ENCODE measurements at regions not wholly inside any gene's neighbourhood (a gene's known extent, or its start where the extent isn't known, plus 50 kb on each side); places are given as distances from the start of the nearest gene placed in this dataset.

DNA sequence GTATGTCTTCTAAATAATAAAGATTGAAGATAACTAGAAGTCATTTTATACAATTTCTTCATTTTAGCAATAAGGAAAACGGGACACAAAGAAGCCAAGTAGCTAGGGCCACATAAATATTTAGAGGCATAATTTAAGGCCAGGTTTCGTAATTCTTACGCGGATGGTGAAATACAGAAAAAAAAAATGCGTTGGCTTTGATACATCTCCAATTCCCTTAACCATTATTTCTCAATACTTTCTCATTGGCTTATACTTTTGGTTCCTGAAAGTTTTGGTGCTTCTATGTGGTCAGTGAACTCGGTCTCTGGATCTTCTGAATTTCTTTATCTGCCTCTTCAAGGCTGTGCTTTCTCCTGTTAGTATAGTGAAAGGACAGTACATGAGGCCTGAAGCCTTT lies 888.1 kb downstream of the KCNJ2 start:
- no peak overlapping the region for H3K27ac ChIP-seq (ENCODE audit: low read depth, low read length)
- no peaks in the 10 kb centered on the region for H3K27me3 ChIP-seq (ENCODE audit: control insufficient read depth, insufficient read depth, low read length)
- no peak overlapping the region for H3K9ac ChIP-seq (ENCODE audit: low read length)
- no peak overlapping the region for H3K4me3 ChIP-seq (ENCODE audit: low read length)
- no peaks in the 10 kb centered on the region for H3K36me3 ChIP-seq (ENCODE audit: control insufficient read depth, insufficient read depth, low read length)
- H3K4me1 ChIP-seq (ENCODE audit: control insufficient read depth, insufficient read depth, low read length), result no peaks in the 10 kb centered on the region

DNA sequence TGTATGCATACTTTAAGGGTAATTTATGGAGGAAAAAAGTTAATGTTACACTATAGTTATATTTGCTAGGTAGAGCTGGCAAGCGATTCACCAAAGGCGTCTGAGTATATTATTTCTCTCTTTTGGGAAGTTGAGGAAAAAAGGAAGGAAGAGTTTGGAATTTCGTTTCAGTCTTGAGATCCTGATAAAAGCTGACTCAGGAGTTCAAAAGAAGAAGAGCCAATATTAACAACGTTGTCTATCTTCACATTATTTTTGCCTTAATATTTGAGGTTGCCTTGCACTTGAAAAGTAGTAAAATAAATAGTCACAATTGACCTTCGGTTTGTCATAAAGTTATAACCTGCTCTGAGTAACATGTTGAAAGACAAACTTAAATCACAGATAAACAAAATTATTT lies 888.6 kb downstream of the KCNJ2 start:
- no peak overlapping the region for H3K9ac ChIP-seq (ENCODE audit: low read length)

DNA sequence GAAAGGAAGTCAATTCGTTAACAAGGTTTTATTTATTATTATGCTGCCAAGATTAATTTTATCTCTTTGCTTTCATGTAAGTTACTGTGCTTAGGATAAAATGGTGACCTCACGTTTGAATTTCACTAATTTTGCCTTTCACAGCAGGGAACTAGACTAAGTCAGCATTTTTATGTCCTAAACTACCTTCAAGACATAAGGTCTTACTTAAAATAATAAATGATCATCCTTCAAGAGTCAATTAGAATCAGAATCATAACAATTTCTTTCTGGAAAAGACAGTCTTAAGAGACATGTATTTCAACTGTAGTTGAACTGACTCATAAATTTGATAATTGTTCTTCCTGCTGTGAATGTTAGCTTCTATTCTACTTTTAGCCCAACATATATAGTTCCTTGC lies 893.8 kb downstream of the KCNJ2 start:
- H3K27ac ChIP-seq (ENCODE audit: low read depth, low read length), result no peak overlapping the region
- no peaks in the 10 kb centered on the region for H3K27me3 ChIP-seq (ENCODE audit: control insufficient read depth, insufficient read depth, low read length)
- H3K4me1 ChIP-seq (ENCODE audit: control insufficient read depth, insufficient read depth, low read length), result no peaks in the 10 kb centered on the region
- H3K9ac ChIP-seq (ENCODE audit: low read length), result no peak overlapping the region
- no peaks in the 10 kb centered on the region for H3K36me3 ChIP-seq (ENCODE audit: control insufficient read depth, insufficient read depth, low read length)
- H3K4me3 ChIP-seq (ENCODE audit: low read length), result no peak overlapping the region

More for the DNA sequence above, 888.6 kb downstream of the KCNJ2 start:
- Histone ChIP-seq H3K4me1 (ENCODE audit: control insufficient read depth, insufficient read depth, low read length) (no peaks in the 10 kb centered on the region), H3K36me3 (ENCODE audit: control insufficient read depth, insufficient read depth, low read length) (no peaks in the 10 kb centered on the region), H3K4me3 (ENCODE audit: low read length) (no peak overlapping the region), H3K27me3 (ENCODE audit: control insufficient read depth, insufficient read depth, low read length) (no peaks in the 10 kb centered on the region), H3K27ac (ENCODE audit: low read depth, low read length) (no peak overlapping the region)

DNA sequence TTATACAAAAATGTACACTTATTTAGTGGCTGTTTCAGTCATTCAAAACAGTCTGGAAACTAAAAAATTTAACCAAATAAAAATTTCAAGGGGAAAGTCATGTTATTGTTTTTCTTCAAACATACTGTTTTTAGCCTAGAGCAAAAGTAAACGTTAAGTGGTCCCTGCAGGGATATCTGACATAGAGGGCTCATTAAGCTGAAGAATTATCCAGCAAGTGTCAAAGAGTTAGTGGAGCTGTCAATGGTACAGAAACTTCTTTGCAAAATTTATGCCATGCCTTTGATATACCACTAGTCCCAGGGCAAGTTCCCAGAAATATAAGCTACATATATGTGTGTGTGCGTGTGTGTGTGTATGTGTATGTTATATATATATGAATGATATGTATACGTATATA lies 894.2 kb downstream of the KCNJ2 start:
- Histone ChIP-seq H3K4me3 (ENCODE audit: low read length) (no peak overlapping the region), H3K27me3 (ENCODE audit: control insufficient read depth, insufficient read depth, low read length) (no peaks in the 10 kb centered on the region), H3K4me1 (ENCODE audit: control insufficient read depth, insufficient read depth, low read length) (no peaks in the 10 kb centered on the region), H3K9ac (ENCODE audit: low read length) (no peak overlapping the region), H3K36me3 (ENCODE audit: control insufficient read depth, insufficient read depth, low read length) (no peaks in the 10 kb centered on the region), H3K27ac (ENCODE audit: low read depth, low read length) (no peak overlapping the region)

DNA sequence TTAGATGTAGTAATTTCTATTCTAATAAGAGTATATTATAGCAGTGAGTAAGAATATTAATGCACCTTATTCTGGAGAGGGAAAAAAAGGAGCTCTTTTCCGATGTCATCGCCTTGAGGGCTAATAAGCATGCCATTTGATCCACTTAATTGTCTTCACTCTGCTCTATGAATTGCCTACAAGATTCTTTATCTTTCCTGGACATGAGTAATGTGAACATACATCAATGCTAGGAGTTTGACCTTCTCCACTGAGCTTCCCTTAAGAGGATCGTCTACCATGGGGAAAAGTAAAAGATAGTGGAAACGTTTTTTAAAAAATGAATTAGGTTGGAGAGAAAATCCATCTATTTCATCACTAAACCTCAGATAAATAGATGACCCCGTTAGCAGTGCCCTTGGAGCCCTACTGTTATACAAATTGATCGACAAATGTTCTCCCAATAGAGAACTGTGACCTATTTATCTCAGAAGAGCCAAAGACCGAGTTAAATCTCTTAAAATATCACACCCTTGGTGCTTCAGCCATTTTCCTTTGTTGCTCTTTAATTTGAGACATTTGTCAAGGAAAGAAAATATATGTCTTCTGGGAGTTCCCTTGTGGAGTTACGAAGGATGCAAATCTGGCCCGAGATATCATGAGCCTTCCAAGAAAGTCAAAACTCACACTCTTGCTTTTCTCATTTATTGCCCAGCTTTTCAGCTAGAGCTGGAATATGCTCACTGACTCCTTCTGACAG lies 898.5 kb downstream of the KCNJ2 start:
- Histone ChIP-seq H3K9ac (ENCODE audit: low read length) (no peak overlapping the region), H3K4me1 (ENCODE audit: control insufficient read depth, insufficient read depth, low read length) (no peaks in the 10 kb centered on the region), H3K4me3 (ENCODE audit: low read length) (no peak overlapping the region), H3K36me3 (ENCODE audit: control insufficient read depth, insufficient read depth, low read length) (no peaks in the 10 kb centered on the region), H3K27ac (ENCODE audit: low read depth, low read length) (no peak overlapping the region), H3K27me3 (ENCODE audit: control insufficient read depth, insufficient read depth, low read length) (no peaks in the 10 kb centered on the region)

DNA sequence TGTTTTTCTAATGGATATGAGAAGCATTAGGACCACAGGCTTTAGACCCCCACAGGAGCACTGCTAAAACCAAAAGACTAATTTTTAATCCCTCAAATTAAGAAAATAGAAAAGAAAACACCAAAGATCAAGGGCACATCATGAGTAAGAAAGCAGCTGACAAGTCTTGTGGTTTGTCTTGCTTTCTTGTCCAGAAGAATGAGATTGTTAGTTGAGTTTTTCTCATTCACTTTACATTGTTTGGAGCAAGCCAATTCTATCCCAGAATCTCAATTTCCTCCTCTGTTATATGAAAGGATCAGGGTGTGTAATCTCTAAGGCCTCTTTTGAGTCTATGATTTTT lies 899.0 kb downstream of the KCNJ2 start:
- no peaks in the 10 kb centered on the region for H3K4me1 ChIP-seq (ENCODE audit: control insufficient read depth, insufficient read depth, low read length)
- H3K4me3 ChIP-seq (ENCODE audit: low read length), result no peak overlapping the region
- H3K27me3 ChIP-seq (ENCODE audit: control insufficient read depth, insufficient read depth, low read length), result no peaks in the 10 kb centered on the region
- no peak overlapping the region for H3K27ac ChIP-seq (ENCODE audit: low read depth, low read length)
- no peaks in the 10 kb centered on the region for H3K36me3 ChIP-seq (ENCODE audit: control insufficient read depth, insufficient read depth, low read length)
- no peak overlapping the region for H3K9ac ChIP-seq (ENCODE audit: low read length)

DNA sequence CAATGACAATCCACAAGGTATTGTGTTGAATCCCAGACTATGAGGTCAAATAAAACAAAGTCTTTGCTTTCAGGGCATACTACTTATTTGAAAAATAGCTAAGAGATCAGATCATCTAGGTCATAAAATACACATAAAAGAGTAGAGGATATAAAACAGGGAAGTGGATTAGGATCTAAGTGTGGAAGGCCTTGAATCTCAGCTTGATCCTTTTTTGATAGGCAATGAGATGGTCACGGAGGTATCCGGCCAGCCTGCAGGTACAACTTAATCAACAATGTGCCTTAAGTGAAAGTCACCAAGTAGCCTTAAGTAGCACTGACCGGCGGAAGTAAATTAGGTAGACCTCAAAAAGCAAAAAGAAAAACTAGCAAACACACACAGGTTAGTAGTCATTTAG lies 901.7 kb downstream of the KCNJ2 start:
- Histone ChIP-seq H3K4me1 (ENCODE audit: control insufficient read depth, insufficient read depth, low read length) (no peaks in the 10 kb centered on the region), H3K9ac (ENCODE audit: low read length) (no peak overlapping the region), H3K27me3 (ENCODE audit: control insufficient read depth, insufficient read depth, low read length) (no peaks in the 10 kb centered on the region), H3K36me3 (ENCODE audit: control insufficient read depth, insufficient read depth, low read length) (no peaks in the 10 kb centered on the region), H3K4me3 (ENCODE audit: low read length) (no peak overlapping the region), H3K27ac (ENCODE audit: low read depth, low read length) (no peak overlapping the region)

DNA sequence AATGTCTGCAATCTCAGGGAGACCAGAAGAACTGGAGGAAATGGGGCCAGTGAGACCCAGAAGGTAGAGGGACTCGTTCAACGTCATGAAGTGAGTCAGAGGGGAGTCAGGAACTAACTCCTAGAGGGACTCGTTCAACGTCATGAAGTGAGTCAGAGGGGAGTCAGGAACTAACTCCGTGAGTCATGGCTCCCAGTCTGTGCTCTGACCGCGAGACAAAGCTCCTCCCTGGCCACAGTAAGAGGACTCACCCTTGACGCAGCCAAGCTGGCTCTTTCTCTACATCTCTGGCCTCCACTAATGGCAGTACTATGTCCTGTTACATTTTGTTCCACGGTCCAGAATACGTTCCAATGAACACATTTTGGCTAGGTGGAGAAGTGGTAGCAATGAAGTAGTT lies 902.5 kb downstream of the KCNJ2 start:
- no peak overlapping the region for H3K27ac ChIP-seq (ENCODE audit: low read depth, low read length)
- H3K27me3 ChIP-seq (ENCODE audit: control insufficient read depth, insufficient read depth, low read length), result no peaks in the 10 kb centered on the region
- no peak overlapping the region for H3K9ac ChIP-seq (ENCODE audit: low read length)
- no peaks in the 10 kb centered on the region for H3K36me3 ChIP-seq (ENCODE audit: control insufficient read depth, insufficient read depth, low read length)
- no peak overlapping the region for H3K4me3 ChIP-seq (ENCODE audit: low read length)
- H3K4me1 ChIP-seq (ENCODE audit: control insufficient read depth, insufficient read depth, low read length), result no peaks in the 10 kb centered on the region

DNA sequence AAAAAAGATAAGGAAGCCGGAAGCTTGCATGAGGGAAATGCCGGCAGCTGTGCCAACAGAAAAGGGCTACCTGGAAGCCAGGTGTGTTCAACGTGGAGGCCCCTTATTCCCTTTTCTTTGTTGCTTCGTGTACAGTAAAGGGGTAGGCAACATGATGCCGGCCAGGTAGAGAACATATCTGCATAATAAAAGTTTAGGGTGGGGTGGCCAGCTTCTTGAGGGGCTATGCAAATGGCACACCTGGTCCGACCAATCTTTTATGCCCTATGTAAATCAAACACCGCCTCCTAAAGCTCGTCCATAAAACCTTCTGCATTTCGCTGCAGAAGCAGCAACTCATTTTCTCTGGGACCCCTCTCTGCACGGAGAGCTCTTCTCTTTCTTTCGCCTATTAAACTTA lies 911.6 kb downstream of the KCNJ2 start:
- H3K9ac ChIP-seq (ENCODE audit: low read length), result no peak overlapping the region
- H3K4me1 ChIP-seq (ENCODE audit: control insufficient read depth, insufficient read depth, low read length), result no peaks in the 10 kb centered on the region
- H3K4me3 ChIP-seq (ENCODE audit: low read length), result no peak overlapping the region
- no peaks in the 10 kb centered on the region for H3K27me3 ChIP-seq (ENCODE audit: control insufficient read depth, insufficient read depth, low read length)
- H3K36me3 ChIP-seq (ENCODE audit: control insufficient read depth, insufficient read depth, low read length), result no peaks in the 10 kb centered on the region
- no peak overlapping the region for H3K27ac ChIP-seq (ENCODE audit: low read depth, low read length)

DNA sequence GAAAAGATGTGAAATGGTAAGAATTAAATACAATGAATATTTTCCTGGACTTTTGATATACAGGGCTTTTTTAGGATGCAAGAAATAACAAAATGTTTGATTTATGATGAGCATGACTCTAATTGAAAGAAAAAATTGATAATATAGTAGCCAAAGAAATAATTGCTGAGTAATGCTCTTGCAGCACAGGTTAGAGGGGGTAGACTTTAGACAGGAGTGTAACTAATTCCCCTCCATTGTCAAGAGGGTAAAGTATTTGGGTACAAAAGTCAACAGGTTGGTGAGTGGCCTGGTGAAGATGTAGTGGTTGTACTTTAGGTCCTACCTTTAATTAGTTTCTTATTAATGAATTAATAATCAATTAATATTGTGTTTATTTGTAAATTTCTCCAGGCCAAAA lies 912.3 kb downstream of the KCNJ2 start:
- H3K4me1 ChIP-seq (ENCODE audit: control insufficient read depth, insufficient read depth, low read length), result no peaks in the 10 kb centered on the region
- no peaks in the 10 kb centered on the region for H3K27me3 ChIP-seq (ENCODE audit: control insufficient read depth, insufficient read depth, low read length)
- no peak overlapping the region for H3K9ac ChIP-seq (ENCODE audit: low read length)
- H3K27ac ChIP-seq (ENCODE audit: low read depth, low read length), result no peak overlapping the region
- H3K36me3 ChIP-seq (ENCODE audit: control insufficient read depth, insufficient read depth, low read length), result no peaks in the 10 kb centered on the region
- H3K4me3 ChIP-seq (ENCODE audit: low read length), result no peak overlapping the region

DNA sequence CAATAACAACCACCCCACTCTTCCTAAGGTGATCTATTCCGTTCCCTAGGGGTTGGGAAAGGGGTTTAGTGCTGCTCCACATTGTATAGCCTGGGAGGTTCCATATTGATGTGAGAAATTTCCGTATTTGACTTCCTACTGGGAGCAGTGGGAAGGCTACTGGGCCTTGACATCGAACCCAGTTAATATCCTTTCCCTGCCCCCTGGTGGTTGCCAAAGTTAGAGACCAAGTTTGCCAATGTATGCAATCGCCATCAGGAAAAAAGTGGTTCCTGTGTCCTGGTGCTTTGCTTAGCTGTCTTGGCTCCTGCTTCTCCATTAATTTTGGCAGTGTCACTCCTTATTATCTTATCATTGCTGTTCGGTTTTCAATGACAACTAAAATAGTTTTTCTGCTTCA lies 914.9 kb downstream of the KCNJ2 start:
- Histone ChIP-seq H3K36me3 (ENCODE audit: control insufficient read depth, insufficient read depth, low read length) (no peaks in the 10 kb centered on the region), H3K9ac (ENCODE audit: low read length) (no peak overlapping the region), H3K27ac (ENCODE audit: low read depth, low read length) (no peak overlapping the region)

DNA sequence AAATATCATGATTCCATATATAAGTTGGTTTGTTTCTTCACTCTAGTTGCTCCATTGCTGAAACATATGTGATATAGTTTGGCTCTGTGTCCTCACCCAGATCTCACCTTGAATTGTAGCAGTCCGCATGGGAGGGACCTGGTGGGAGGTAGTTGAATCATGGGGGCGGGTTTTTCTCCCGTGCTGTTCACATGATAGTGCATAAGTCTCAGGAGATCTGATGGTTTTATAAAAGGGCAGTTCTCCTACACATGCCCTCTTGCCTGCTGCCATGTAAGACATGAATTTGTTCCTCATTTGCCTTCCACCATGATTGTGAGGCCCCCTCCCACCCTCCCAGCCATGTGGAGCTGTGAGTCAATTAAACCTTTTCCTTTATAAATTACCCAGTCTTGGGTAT lies 915.5 kb downstream of the KCNJ2 start:
- no peaks in the 10 kb centered on the region for H3K4me1 ChIP-seq (ENCODE audit: control insufficient read depth, insufficient read depth, low read length)
- H3K36me3 ChIP-seq (ENCODE audit: control insufficient read depth, insufficient read depth, low read length), result no peaks in the 10 kb centered on the region
- no peak overlapping the region for H3K27ac ChIP-seq (ENCODE audit: low read depth, low read length)
- no peak overlapping the region for H3K9ac ChIP-seq (ENCODE audit: low read length)
- H3K4me3 ChIP-seq (ENCODE audit: low read length), result no peak overlapping the region
- H3K27me3 ChIP-seq (ENCODE audit: control insufficient read depth, insufficient read depth, low read length), result no peaks in the 10 kb centered on the region

More for the DNA sequence above, 914.9 kb downstream of the KCNJ2 start:
- Histone ChIP-seq H3K4me1 (ENCODE audit: control insufficient read depth, insufficient read depth, low read length) (no peaks in the 10 kb centered on the region), H3K4me3 (ENCODE audit: low read length) (no peak overlapping the region), H3K27me3 (ENCODE audit: control insufficient read depth, insufficient read depth, low read length) (no peaks in the 10 kb centered on the region)

DNA sequence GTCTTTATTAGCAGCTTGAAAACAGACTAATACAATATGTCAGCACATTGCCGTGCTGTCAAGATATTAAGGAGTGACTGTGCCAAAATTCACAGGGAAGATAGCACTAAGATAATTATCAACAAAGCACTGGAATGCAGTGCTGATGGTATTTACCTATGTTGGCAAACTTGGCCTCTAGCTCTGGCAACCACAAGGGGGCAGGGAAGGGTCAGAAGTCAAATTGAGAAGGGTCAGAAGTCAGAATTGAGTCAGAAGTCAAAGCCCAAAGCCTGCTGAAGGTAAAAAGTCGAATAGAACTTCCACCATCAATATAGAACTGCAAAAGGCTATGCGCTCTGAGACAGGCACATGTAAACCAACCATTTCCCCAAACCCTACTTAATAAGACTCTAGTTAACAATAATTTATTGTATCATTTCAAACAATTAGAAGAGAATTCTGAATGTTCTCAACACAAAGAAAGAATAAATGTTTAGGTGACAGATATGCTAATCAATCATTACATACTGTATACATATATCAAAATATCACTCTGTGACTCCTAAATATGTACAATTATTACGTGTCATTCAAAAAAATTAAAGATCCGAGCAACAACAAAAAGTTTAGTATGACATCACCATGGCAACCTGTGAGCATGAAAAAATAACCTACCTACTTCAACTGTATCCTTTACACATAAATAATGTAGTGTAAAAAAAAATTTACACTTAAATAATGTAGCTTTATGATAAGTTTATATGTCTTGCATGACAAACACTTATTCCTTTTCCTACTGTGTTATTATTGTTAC lies 916.1 kb downstream of the KCNJ2 start:
- Histone ChIP-seq H3K9ac (ENCODE audit: low read length) (no peak overlapping the region), H3K27ac (ENCODE audit: low read depth, low read length) (no peak overlapping the region), H3K4me3 (ENCODE audit: low read length) (no peak overlapping the region), H3K27me3 (ENCODE audit: control insufficient read depth, insufficient read depth, low read length) (no peaks in the 10 kb centered on the region), H3K36me3 (ENCODE audit: control insufficient read depth, insufficient read depth, low read length) (no peaks in the 10 kb centered on the region), H3K4me1 (ENCODE audit: control insufficient read depth, insufficient read depth, low read length) (no peaks in the 10 kb centered on the region)
